ENCODE measurements at regions not wholly inside any gene's neighbourhood (a gene's known extent, or its start where the extent isn't known, plus 50 kb on each side); places are given as distances from the start of the nearest gene placed in this dataset.

DNA sequence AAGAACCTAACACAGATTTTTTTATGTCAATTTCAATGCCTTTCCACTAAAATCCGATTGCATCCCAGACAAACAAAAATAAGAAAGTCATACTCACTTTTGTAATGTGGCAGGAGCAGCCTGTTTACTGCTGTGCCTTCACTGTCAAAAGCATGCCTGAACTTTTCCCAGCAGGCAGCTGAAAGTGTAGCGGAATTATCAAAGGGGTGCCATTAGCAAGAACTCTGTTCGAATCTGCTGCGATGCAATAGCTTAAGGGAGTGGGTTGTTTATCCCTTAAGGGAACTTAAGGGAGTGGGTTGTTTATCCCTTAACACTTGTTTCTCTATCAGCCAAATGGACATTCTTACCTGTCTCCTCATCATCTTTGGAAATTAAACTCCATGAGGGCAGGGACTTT lies 243.5 kb downstream of the PAX3 start:
- no peaks in the 10 kb centered on the region for H3K9me3 ChIP-seq (ENCODE audit: insufficient read depth, low read length)
- H3K27ac ChIP-seq (ENCODE audit: low read depth, low read length): no peak overlapping the region
- H3K4me3 ChIP-seq (ENCODE audit: insufficient read depth, low read length, poor library complexity, severe bottlenecking): no peak overlapping the region
- no peaks in the 10 kb centered on the region for H3K36me3 ChIP-seq (ENCODE audit: low read length)
- no peaks in the 10 kb centered on the region for H3K79me2 ChIP-seq (ENCODE audit: insufficient read depth, low read length)
- TF ChIP-seq, protein P1, sequence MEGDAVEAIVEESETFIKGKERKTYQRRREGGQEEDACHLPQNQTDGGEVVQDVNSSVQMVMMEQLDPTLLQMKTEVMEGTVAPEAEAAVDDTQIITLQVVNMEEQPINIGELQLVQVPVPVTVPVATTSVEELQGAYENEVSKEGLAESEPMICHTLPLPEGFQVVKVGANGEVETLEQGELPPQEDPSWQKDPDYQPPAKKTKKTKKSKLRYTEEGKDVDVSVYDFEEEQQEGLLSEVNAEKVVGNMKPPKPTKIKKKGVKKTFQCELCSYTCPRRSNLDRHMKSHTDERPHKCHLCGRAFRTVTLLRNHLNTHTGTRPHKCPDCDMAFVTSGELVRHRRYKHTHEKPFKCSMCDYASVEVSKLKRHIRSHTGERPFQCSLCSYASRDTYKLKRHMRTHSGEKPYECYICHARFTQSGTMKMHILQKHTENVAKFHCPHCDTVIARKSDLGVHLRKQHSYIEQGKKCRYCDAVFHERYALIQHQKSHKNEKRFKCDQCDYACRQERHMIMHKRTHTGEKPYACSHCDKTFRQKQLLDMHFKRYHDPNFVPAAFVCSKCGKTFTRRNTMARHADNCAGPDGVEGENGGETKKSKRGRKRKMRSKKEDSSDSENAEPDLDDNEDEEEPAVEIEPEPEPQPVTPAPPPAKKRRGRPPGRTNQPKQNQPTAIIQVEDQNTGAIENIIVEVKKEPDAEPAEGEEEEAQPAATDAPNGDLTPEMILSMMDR (IDR thresholded peaks at IDR 0.05; ENCODE audit: insufficient read depth, low read length, poor library complexity, severe bottlenecking): no peak
- TF ChIP-seq EZH2phosphoT487 (conservative IDR thresholded peaks at IDR 0.05; ENCODE audit: low read length): no peak
- no peaks in the 10 kb centered on the region for H3F3A ChIP-seq (ENCODE audit: insufficient read depth)
- H3K9ac ChIP-seq (ENCODE audit: low read length): no peak overlapping the region
- no peaks in the 10 kb centered on the region for H4K20me1 ChIP-seq (ENCODE audit: low read depth, low read length)
- no peaks in the 10 kb centered on the region for H3K9me2 ChIP-seq (replicated peaks; ENCODE audit: insufficient read depth, low read length)
- H3K4me2 ChIP-seq (ENCODE audit: low read depth, low read length, poor library complexity, severe bottlenecking): no peak overlapping the region
- no peaks in the 10 kb centered on the region for H3K27me3 ChIP-seq (ENCODE audit: low read length)
- H2AFZ ChIP-seq (ENCODE audit: low read depth, low read length, severe bottlenecking): no peak overlapping the region

DNA sequence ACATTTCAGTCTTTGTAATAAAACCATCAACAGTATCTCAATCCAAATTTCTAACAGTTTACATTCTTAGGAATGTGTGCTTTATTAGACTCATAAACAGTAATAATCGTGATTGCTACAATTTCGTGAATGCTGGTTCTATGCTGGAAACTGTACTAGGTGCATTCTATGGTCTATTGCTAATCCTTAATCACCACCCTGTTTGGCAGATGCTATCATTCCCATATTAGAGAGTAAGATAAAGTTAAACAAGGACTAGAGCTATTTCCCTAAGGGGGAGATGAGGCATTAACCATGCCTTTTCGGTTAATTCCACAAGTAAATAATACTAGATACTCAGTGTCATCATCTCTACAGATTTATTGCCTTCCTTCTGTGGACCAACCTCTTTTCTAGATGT lies 244.0 kb downstream of the PAX3 start:
- H3K9me2 ChIP-seq (replicated peaks; ENCODE audit: insufficient read depth, low read length): no peaks in the 10 kb centered on the region
- no peaks in the 10 kb centered on the region for H4K20me1 ChIP-seq (ENCODE audit: low read depth, low read length)
- no peak overlapping the region for H3K9ac ChIP-seq (ENCODE audit: low read length)
- H3K79me2 ChIP-seq (ENCODE audit: insufficient read depth, low read length): no peaks in the 10 kb centered on the region
- H3K27me3 ChIP-seq (ENCODE audit: low read length): no peaks in the 10 kb centered on the region
- H3K36me3 ChIP-seq (ENCODE audit: low read length): no peaks in the 10 kb centered on the region
- no peak overlapping the region for H2AFZ ChIP-seq (ENCODE audit: low read depth, low read length, severe bottlenecking)
- no peak overlapping the region for H3K4me2 ChIP-seq (ENCODE audit: low read depth, low read length, poor library complexity, severe bottlenecking)
- no peak for TF ChIP-seq EZH2phosphoT487 (conservative IDR thresholded peaks at IDR 0.05; ENCODE audit: low read length)
- TF ChIP-seq, protein P1 (IDR thresholded peaks at IDR 0.05; ENCODE audit: insufficient read depth, low read length, poor library complexity, severe bottlenecking): no peak
- no peaks in the 10 kb centered on the region for H3K9me3 ChIP-seq (ENCODE audit: insufficient read depth, low read length)
- H3F3A ChIP-seq (ENCODE audit: insufficient read depth): no peaks in the 10 kb centered on the region
- no peak overlapping the region for H3K4me3 ChIP-seq (ENCODE audit: insufficient read depth, low read length, poor library complexity, severe bottlenecking)
- no peak overlapping the region for H3K27ac ChIP-seq (ENCODE audit: low read depth, low read length)

DNA sequence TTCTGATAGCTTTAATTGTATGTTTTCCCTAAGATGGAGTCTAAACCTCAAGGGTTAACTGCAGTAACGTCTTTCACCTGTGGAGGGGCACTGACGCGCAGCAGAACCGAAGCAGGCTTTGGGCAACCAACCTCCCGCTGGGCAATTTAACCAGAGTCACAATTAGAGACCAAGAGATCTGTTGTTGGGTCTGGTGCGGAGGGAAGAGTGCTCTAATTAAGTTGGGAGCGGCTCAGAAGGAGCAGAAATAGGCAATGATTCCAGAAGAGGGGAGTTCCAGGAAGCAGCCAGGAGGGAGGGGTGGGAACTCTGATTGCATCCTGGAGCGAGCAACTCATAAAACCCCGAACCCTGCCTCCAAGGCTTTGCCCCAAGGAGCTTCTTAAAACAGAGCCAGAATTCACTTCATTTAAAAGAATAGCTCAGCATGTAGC lies 245.8 kb downstream of the PAX3 start:
- Histone ChIP-seq H3K9ac (ENCODE audit: low read length) (no peak overlapping the region), H4K20me1 (ENCODE audit: low read depth, low read length) (no peaks in the 10 kb centered on the region), H2AFZ (ENCODE audit: low read depth, low read length, severe bottlenecking) (no peak overlapping the region), H3K79me2 (ENCODE audit: insufficient read depth, low read length) (no peaks in the 10 kb centered on the region), H3K4me3 (ENCODE audit: insufficient read depth, low read length, poor library complexity, severe bottlenecking) (no peak overlapping the region), H3K27ac (ENCODE audit: low read depth, low read length) (no peak overlapping the region), H3K27me3 (ENCODE audit: low read length) (no peaks in the 10 kb centered on the region), H3K9me2 (replicated peaks; ENCODE audit: insufficient read depth, low read length) (no peaks in the 10 kb centered on the region), H3F3A (ENCODE audit: insufficient read depth) (no peaks in the 10 kb centered on the region), H3K36me3 (ENCODE audit: low read length) (no peaks in the 10 kb centered on the region), H3K4me2 (ENCODE audit: low read depth, low read length, poor library complexity, severe bottlenecking) (no peak overlapping the region), H3K9me3 (ENCODE audit: insufficient read depth, low read length) (no peaks in the 10 kb centered on the region)
- no peak for TF ChIP-seq EZH2phosphoT487 (conservative IDR thresholded peaks at IDR 0.05; ENCODE audit: low read length)
- TF ChIP-seq, protein P1 (IDR thresholded peaks at IDR 0.05; ENCODE audit: insufficient read depth, low read length, poor library complexity, severe bottlenecking): no peak
